Neuronal stem cell (in vitro differentiated cells): ENCODE measurements at regions not wholly inside any gene's neighbourhood (a gene's known extent, or its start where the extent isn't known, plus 50 kb on each side); places are given as distances from the start of the nearest gene placed in this dataset.

Experiments used
- DNase-seq: peaks from one replicate; pipeline ENCODE4 v3.0.0-alpha.2; 2013; ENCODE audit warnings: low spot score
- H2AFZ ChIP-seq: one replicate; pipeline ENCODE4 v1.6.1; 2013; ENCODE audit warnings: mild to moderate bottlenecking, low read length, inconsistent platforms
- H2AK5ac ChIP-seq: 2 replicates; pipeline ENCODE4 v1.6.1; 2013; ENCODE audit warnings: low read depth, mild to moderate bottlenecking, inconsistent platforms, low read length, moderate library complexity, mixed read lengths
- H2BK120ac ChIP-seq: 2 replicates; pipeline ENCODE4 v1.6.1; 2013; ENCODE audit warnings: low read depth, mild to moderate bottlenecking, inconsistent platforms, low read length, moderate library complexity, mixed read lengths
- H2BK12ac ChIP-seq: one replicate; pipeline ENCODE4 v1.6.1; 2013; ENCODE audit warnings: low read length, inconsistent platforms
- H2BK15ac ChIP-seq: 2 replicates; pipeline ENCODE4 v1.6.1; 2013; ENCODE audit warnings: mild to moderate bottlenecking, low read length, inconsistent platforms, mixed read lengths
- H2BK5ac ChIP-seq: one replicate; pipeline ENCODE4 v1.6.1; 2013; ENCODE audit warnings: inconsistent platforms, mild to moderate bottlenecking, low read length, moderate library complexity
- H3K14ac ChIP-seq: one replicate; pipeline ENCODE4 v1.6.1; 2013; ENCODE audit warnings: low read length, inconsistent platforms
- H3K18ac ChIP-seq: 2 replicates; pipeline ENCODE4 v1.6.1; 2013; ENCODE audit warnings: low read length, inconsistent platforms
- H3K23ac ChIP-seq: 2 replicates; pipeline ENCODE4 v1.6.1; 2013; ENCODE audit warnings: low read depth, mild to moderate bottlenecking, mixed read lengths, low read length, inconsistent platforms; ENCODE audit not compliant: poor library complexity
- H3K27ac ChIP-seq: replicated peaks from 3 replicates; pipeline ENCODE4 v1.5.1; 2013; ENCODE audit warnings: low read length, inconsistent platforms
- H3K27me3 ChIP-seq, 3 experiments: 2 replicates each; pipeline ENCODE4 v1.6.1; 2013; ENCODE audit warnings: low read length in 3 of 3, mild to moderate bottlenecking in 2 of 3, inconsistent platforms in 1 of 3, low read depth in 1 of 3, mixed read lengths in 1 of 3, moderate library complexity in 1 of 3; ENCODE audit not compliant: control insufficient read depth in 3 of 3, insufficient read depth in 3 of 3
- H3K36me3 ChIP-seq, 2 donors: replicated peaks in 1 of 2; 2 replicates each; pipeline ENCODE4 v1.6.1; 2013; ENCODE audit warnings: low read length in 2 of 2; ENCODE audit not compliant: control insufficient read depth in 2 of 2, insufficient read depth in 2 of 2
- H3K4ac ChIP-seq: 2 replicates; pipeline ENCODE4 v1.6.1; 2013; ENCODE audit warnings: inconsistent platforms, mild to moderate bottlenecking, low read length, moderate library complexity
- H3K4me1 ChIP-seq, 2 donors: 1 replicate in 1 of 2; 2 replicates in 1 of 2; pipeline ENCODE4 v1.6.1; 2013; ENCODE audit warnings: low read length in 2 of 2, low read depth in 1 of 2; ENCODE audit not compliant: control insufficient read depth in 2 of 2, insufficient read depth in 1 of 2
- H3K4me2 ChIP-seq: one replicate; pipeline ENCODE4 v1.6.1; 2013; ENCODE audit warnings: mild to moderate bottlenecking, low read length, inconsistent platforms; ENCODE audit not compliant: insufficient read depth, poor library complexity, severe bottlenecking
- H3K4me3 ChIP-seq, 2 donors: 2 replicates each; pipeline ENCODE4 v1.5.1; 2013; ENCODE audit warnings: low read length in 2 of 2, mild to moderate bottlenecking in 2 of 2, inconsistent platforms in 1 of 2, moderate library complexity in 1 of 2
- H3K79me1 ChIP-seq: one replicate; pipeline ENCODE4 v1.6.1; 2013; ENCODE audit warnings: low read depth, mild to moderate bottlenecking, inconsistent platforms, low read length, moderate library complexity
- H3K9ac ChIP-seq: one replicate; pipeline ENCODE4 v1.6.1; 2013; ENCODE audit warnings: mild to moderate bottlenecking, low read depth, low read length, inconsistent platforms; ENCODE audit not compliant: poor library complexity
- H3K9me3 ChIP-seq, 2 donors: replicated peaks in 1 of 2; 2 replicates each; pipeline versions ENCODE3 to v1.6.1; 2013; ENCODE audit warnings: low read length in 2 of 2, mild to moderate bottlenecking in 2 of 2, inconsistent platforms in 1 of 2, low read depth in 1 of 2, mixed read lengths in 1 of 2, moderate library complexity in 1 of 2; ENCODE audit not compliant: control insufficient read depth in 2 of 2, insufficient read depth in 1 of 2
- H4K8ac ChIP-seq: one replicate; pipeline ENCODE4 v1.6.1; 2013; ENCODE audit warnings: low read depth, mild to moderate bottlenecking, inconsistent platforms, low read length, moderate library complexity
- H4K91ac ChIP-seq: one replicate; pipeline ENCODE4 v1.6.1; 2013; ENCODE audit warnings: low read length, low read depth, mild to moderate bottlenecking, inconsistent platforms; ENCODE audit not compliant: poor library complexity
- WGBS, 2 donors: extraction: QIAGEN DNeasy Blood & Tissue Kit; methylation state at CpG; one replicate each; pipeline ENCODE4 v1.1.7; 2013; ENCODE audit warnings: missing lambda C conversion rate in 2 of 2, mixed read lengths in 1 of 2; ENCODE audit not compliant: insufficient read length in 2 of 2, insufficient replicate concordance in 1 of 2; ENCODE audit errors: extremely low coverage in 2 of 2; 5-methylcytosine and 5-hydroxymethylcytosine counted together

DNA sequence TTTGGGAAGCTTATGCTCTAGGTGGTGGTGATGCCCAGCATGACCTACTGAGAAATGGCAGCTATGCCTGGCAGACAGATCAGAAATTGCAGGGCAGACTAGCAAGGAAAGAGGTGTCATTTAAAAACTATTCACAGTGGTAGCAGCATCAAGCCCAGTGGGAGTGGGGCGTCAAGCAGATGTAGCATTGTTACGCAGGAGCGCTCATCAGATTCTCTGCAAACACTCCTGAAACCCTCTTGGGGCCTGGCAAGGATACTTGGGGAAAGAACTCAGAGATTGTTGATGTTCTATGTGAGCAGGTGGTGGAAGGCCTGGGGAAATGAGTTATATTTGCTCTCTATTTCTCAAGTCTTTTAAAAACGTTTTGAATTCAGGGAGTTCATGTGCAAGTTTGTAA, 437.6 kb downstream of the RAPGEF2 start:
- Histone ChIP-seq H3K79me1 (no peaks in the 10 kb centered on the region), H3K4me1 (peaks cover 0 to 7% of the 10 kb centered on the region in 2 donors), H3K9ac (no peak overlapping the region), H3K27ac (no peak overlapping the region), H4K8ac (no peak overlapping the region), H2BK12ac (no peak overlapping the region), H3K23ac (no peak overlapping the region), H3K27me3 (no peaks in the 10 kb centered on the region), H3K18ac (no peak overlapping the region), H2BK15ac (no peak overlapping the region), H3K14ac (no peak overlapping the region), H2AFZ (no peak overlapping the region), H3K4me2 (no peak overlapping the region), H2BK120ac (no peak overlapping the region), H4K91ac (no peak overlapping the region), H3K4me3 (no peak overlapping the region), H2AK5ac (no peak overlapping the region), H2BK5ac (no peak overlapping the region), H3K36me3 (no peaks in the 10 kb centered on the region), H3K4ac (no peak overlapping the region), H3K9me3 (peaks cover 0 to 5% of the 10 kb centered on the region in 2 donors)
- WGBS, 2 donors = no CpG with 5 or more reads among the region's 4 CpGs
- DNase-seq = no peak

GRCh38 chr4:159541143-159541542, 438.3 kb downstream of the RAPGEF2 start:
- H2BK15ac ChIP-seq = no peak overlapping the region
- H3K14ac ChIP-seq = no peak overlapping the region
- no peaks in the 10 kb centered on the region for H3K27me3 ChIP-seq
- H3K9me3 ChIP-seq = peaks cover 0 to 5% of the 10 kb centered on the region in 2 donors
- H3K27ac ChIP-seq = no peak overlapping the region
- no peak overlapping the region for H3K4ac ChIP-seq
- no peak for DNase-seq
- no peak overlapping the region for H3K23ac ChIP-seq
- no peak overlapping the region for H2AFZ ChIP-seq
- no peak overlapping the region for H4K8ac ChIP-seq
- H3K4me2 ChIP-seq = no peak overlapping the region
- H4K91ac ChIP-seq = no peak overlapping the region
- no peak overlapping the region for H2BK5ac ChIP-seq
- no peak overlapping the region for H3K18ac ChIP-seq
- peaks cover 0 to 7% of the 10 kb centered on the region in 2 donors for H3K4me1 ChIP-seq
- no peak overlapping the region for H3K9ac ChIP-seq
- H3K79me1 ChIP-seq = no peaks in the 10 kb centered on the region
- no peak overlapping the region for H2BK120ac ChIP-seq
- no peak overlapping the region for H3K4me3 ChIP-seq
- no peaks in the 10 kb centered on the region for H3K36me3 ChIP-seq
- H2BK12ac ChIP-seq = no peak overlapping the region
- H2AK5ac ChIP-seq = no peak overlapping the region
- WGBS, 2 donors = no CpG with 5 or more reads among the region's 2 CpGs

DNA sequence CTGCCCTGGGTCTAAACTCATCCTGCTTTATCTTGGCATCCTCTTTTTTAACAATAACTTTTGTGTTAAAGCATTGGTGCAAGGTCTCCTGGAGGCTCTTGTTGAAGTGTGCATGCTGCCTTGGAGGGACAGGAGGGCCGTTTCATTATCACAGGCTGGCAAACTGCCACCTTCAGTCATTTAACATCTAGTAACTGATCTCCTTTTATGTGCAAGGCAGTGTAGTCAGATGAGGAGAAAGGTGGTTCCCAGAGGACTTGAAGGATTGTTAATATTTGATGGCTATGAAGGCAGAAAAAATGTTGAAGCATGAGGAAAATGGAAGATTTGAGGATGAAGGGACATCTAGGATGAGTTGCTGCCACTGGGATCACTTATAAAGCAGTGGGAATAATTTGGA, 439.4 kb downstream of the RAPGEF2 start:
- no peak overlapping the region for H3K23ac ChIP-seq
- no peak overlapping the region for H3K18ac ChIP-seq
- no peak overlapping the region for H3K4ac ChIP-seq
- no CpG with 5 or more reads among the region's 1 CpG for WGBS, 2 donors
- H3K79me1 ChIP-seq = no peaks in the 10 kb centered on the region
- H4K91ac ChIP-seq = no peak overlapping the region
- DNase-seq = no peak
- H2AK5ac ChIP-seq = no peak overlapping the region
- H3K27ac ChIP-seq = no peak overlapping the region
- H4K8ac ChIP-seq = no peak overlapping the region
- H2BK15ac ChIP-seq = no peak overlapping the region
- no peak overlapping the region for H2BK12ac ChIP-seq
- H3K36me3 ChIP-seq = no peaks in the 10 kb centered on the region
- H3K4me2 ChIP-seq = no peak overlapping the region
- H3K4me1 ChIP-seq = peaks cover 0 to 7% of the 10 kb centered on the region in 2 donors
- H3K4me3 ChIP-seq = no peak overlapping the region
- no peaks in the 10 kb centered on the region for H3K27me3 ChIP-seq
- H2AFZ ChIP-seq = no peak overlapping the region
- no peak overlapping the region for H3K9ac ChIP-seq
- no peak overlapping the region for H2BK120ac ChIP-seq
- H2BK5ac ChIP-seq = no peak overlapping the region
- H3K9me3 ChIP-seq = peaks cover 0 to 1% of the 10 kb centered on the region in 2 donors
- H3K14ac ChIP-seq = no peak overlapping the region

- H2BK12ac ChIP-seq = no peak overlapping the region
- no peak overlapping the region for H3K9ac ChIP-seq
- no peaks in the 10 kb centered on the region for H3K9me3 ChIP-seq
- no peak overlapping the region for H4K91ac ChIP-seq
- H3K27me3 ChIP-seq = no peaks in the 10 kb centered on the region
- H3K4me3 ChIP-seq = no peak overlapping the region
- no peak overlapping the region for H2BK15ac ChIP-seq
- H3K4me1 ChIP-seq = peaks cover 0 to 7% of the 10 kb centered on the region in 2 donors
- H3K4me2 ChIP-seq = no peak overlapping the region
- no peak overlapping the region for H3K14ac ChIP-seq
- H2BK5ac ChIP-seq = no peak overlapping the region
- H3K23ac ChIP-seq = no peak overlapping the region
- no peak overlapping the region for H2AK5ac ChIP-seq
- no peak overlapping the region for H2AFZ ChIP-seq
- WGBS, 2 donors = no CpG with 5 or more reads among the region's 5 CpGs
- no peaks in the 10 kb centered on the region for H3K79me1 ChIP-seq
- H3K36me3 ChIP-seq = no peaks in the 10 kb centered on the region
- H4K8ac ChIP-seq = no peak overlapping the region
- H3K4ac ChIP-seq = no peak overlapping the region
- H3K27ac ChIP-seq = no peak overlapping the region
- no peak overlapping the region for H3K18ac ChIP-seq
- no peak overlapping the region for H2BK120ac ChIP-seq
- DNase-seq = no peak
Measured at GRCh38 chr4:159543831-159544230, 441.0 kb downstream of the RAPGEF2 start.
